ENCODE measurements at regions not wholly inside any gene's neighbourhood (a gene's known extent, or its start where the extent isn't known, plus 50 kb on each side); places are given as distances from the start of the nearest gene placed in this dataset.

- TF ChIP-seq ARNT (IDR thresholded peaks at IDR 0.05): no peak
- no peak for TF ChIP-seq SUZ12 (IDR thresholded peaks at IDR 0.05)
- TF ChIP-seq PKNOX1 (IDR thresholded peaks at IDR 0.05): peak; percentile 56; the same call in 1 of the 2 replicates
- TF ChIP-seq NFRKB (IDR thresholded peaks at IDR 0.05): no peak
- no peak for TF ChIP-seq ELF4 (IDR thresholded peaks at IDR 0.05)
- TF ChIP-seq FOXM1 (IDR thresholded peaks at IDR 0.05; ENCODE audit: borderline replicate concordance): no peak
Measured at GRCh38 chr1:164380893-164381292, 178.1 kb upstream of the PBX1 start.
